IMR-90 (cell line): ENCODE measurements at regions not wholly inside any gene's neighbourhood (a gene's known extent, or its start where the extent isn't known, plus 50 kb on each side); places are given as distances from the start of the nearest gene placed in this dataset.

Experiments
- ATAC-seq: fragments of 200-7000 bp; cut with Tn5 transposase; 2 replicates; pipeline ENCODE4 v1.9.1; 2020; ENCODE audit warnings: low read depth, mild to moderate bottlenecking, moderate library complexity
- BruUV-seq: library from RNA; stranded (reverse); fragments of 400-500 nt; replicated peaks from 2 replicates; lab custom pipeline; 2021; lab: Mats Ljungman, UMichigan
- CTCF ChIA-PET: fragments of 300-600 bp; formaldehyde crosslinking; extraction: SDS; loops from one replicate; lab custom pipeline; 2021; ENCODE audit warnings: antibody characterized with exemption; lab: Yijun Ruan, JAX
- POLR2A ChIA-PET: fragments of 300-600 bp; sonication (Branson Sonifier 250); formaldehyde crosslinking; loops from one replicate; lab custom pipeline; 2022; ENCODE audit warnings: antibody characterized with exemption; ENCODE audit not compliant: unreplicated experiment; lab: Charles Lee
- DNase-seq: peaks from one replicate; pipeline ENCODE4 v3.0.0; 2013
- H2AFZ ChIP-seq: replicated peaks from 2 replicates; pipeline ENCODE3; 2013; ENCODE audit warnings: low read length, mild to moderate bottlenecking; ENCODE audit not compliant: poor library complexity
- H2AK5ac ChIP-seq: 2 replicates; pipeline ENCODE4 v1.6.1; 2013; ENCODE audit warnings: low read depth, low read length, inconsistent platforms
- H2AK9ac ChIP-seq: replicated peaks from 2 replicates; pipeline ENCODE3; 2013; ENCODE audit warnings: mild to moderate bottlenecking, low read depth, low read length, moderate library complexity; ENCODE audit not compliant: poor library complexity
- H2BK120ac ChIP-seq: 2 replicates; pipeline ENCODE4 v1.6.1; 2013; ENCODE audit warnings: low read depth, low read length, inconsistent platforms
- H2BK15ac ChIP-seq: 3 replicates; pipeline ENCODE4 v1.6.1; 2013; ENCODE audit warnings: low read depth, low read length, inconsistent platforms
- H2BK20ac ChIP-seq: 2 replicates; pipeline ENCODE4 v1.6.1; 2013; ENCODE audit warnings: low read depth, mild to moderate bottlenecking, inconsistent platforms, low read length, moderate library complexity
- H2BK5ac ChIP-seq: 2 replicates; pipeline ENCODE4 v1.6.1; 2013; ENCODE audit warnings: mild to moderate bottlenecking, low read depth, low read length, inconsistent platforms; ENCODE audit not compliant: poor library complexity, severe bottlenecking
- H3K14ac ChIP-seq: replicated peaks from 2 replicates; pipeline ENCODE4 v1.6.1; 2013; ENCODE audit warnings: low read depth, low read length, inconsistent platforms
- H3K18ac ChIP-seq: 2 replicates; pipeline ENCODE4 v1.6.1; 2013; ENCODE audit warnings: low read depth, low read length, control low read depth
- H3K23ac ChIP-seq: 2 replicates; pipeline ENCODE4 v1.6.1; 2013; ENCODE audit warnings: low read depth, low read length, inconsistent platforms
- H3K27ac ChIP-seq: 2 replicates; pipeline ENCODE4 v1.5.1; 2013; ENCODE audit warnings: mild to moderate bottlenecking, control low read depth, low read length; ENCODE audit not compliant: insufficient read depth
- H3K27me3 ChIP-seq: 2 replicates; pipeline ENCODE4 v1.6.1; 2013; ENCODE audit warnings: low read length; ENCODE audit not compliant: control insufficient read depth, insufficient read depth
- H3K36me3 ChIP-seq: 2 replicates; pipeline ENCODE4 v1.6.1; 2013; ENCODE audit warnings: low read length, mixed read lengths; ENCODE audit not compliant: control insufficient read depth, insufficient read depth
- H3K4ac ChIP-seq: 2 replicates; pipeline ENCODE4 v1.6.1; 2013; ENCODE audit warnings: low read depth, low read length, inconsistent platforms
- H3K4me1 ChIP-seq: 2 replicates; pipeline ENCODE4 v1.6.1; 2013; ENCODE audit warnings: low read length, mixed read lengths; ENCODE audit not compliant: control insufficient read depth, insufficient read depth
- H3K4me2 ChIP-seq: 2 replicates; pipeline ENCODE4 v1.6.1; 2013; ENCODE audit warnings: low read depth, mild to moderate bottlenecking, control low read depth, low read length, moderate library complexity
- H3K4me3 ChIP-seq: 2 replicates; pipeline ENCODE4 v1.5.1; 2013; ENCODE audit warnings: low read depth, mild to moderate bottlenecking, control low read depth, low read length, moderate library complexity; ENCODE audit not compliant: insufficient read depth
- H3K56ac ChIP-seq: 2 replicates; pipeline ENCODE4 v1.6.1; 2013; ENCODE audit warnings: low read length, inconsistent platforms; ENCODE audit not compliant: insufficient read depth; ENCODE audit errors: extremely low read depth
- H3K79me1 ChIP-seq, 2 experiments: 2 replicates each; pipeline ENCODE4 v1.6.1; 2013; ENCODE audit warnings: low read length in 2 of 2, inconsistent platforms in 1 of 2, low read depth in 1 of 2
- H3K9ac ChIP-seq: 2 replicates; pipeline ENCODE4 v1.6.1; 2013; ENCODE audit warnings: low read depth, low read length, control low read depth
- H3K9me1 ChIP-seq: 2 replicates; pipeline ENCODE4 v1.6.1; 2013; ENCODE audit warnings: low read length, inconsistent platforms; ENCODE audit not compliant: insufficient read depth
- H3K9me3 ChIP-seq: 2 replicates; pipeline ENCODE4 v1.6.1; 2013; ENCODE audit warnings: low read length; ENCODE audit not compliant: control insufficient read depth, insufficient read depth
- H4K20me1 ChIP-seq: 2 replicates; pipeline ENCODE4 v1.6.1; 2013; ENCODE audit warnings: low read length, inconsistent platforms; ENCODE audit not compliant: insufficient read depth
- H4K5ac ChIP-seq: 2 replicates; pipeline ENCODE4 v1.6.1; 2013; ENCODE audit warnings: mild to moderate bottlenecking, low read depth, low read length, control low read depth
- H4K8ac ChIP-seq, 2 experiments: 2 replicates each; pipeline ENCODE4 v1.6.1; 2013; ENCODE audit warnings: low read depth in 2 of 2, low read length in 2 of 2, control low read depth in 1 of 2, inconsistent platforms in 1 of 2
- H4K91ac ChIP-seq: 2 replicates; pipeline ENCODE4 v1.6.1; 2013; ENCODE audit warnings: low read depth, low read length, inconsistent platforms; ENCODE audit not compliant: insufficient read depth
- BHLHE40 ChIP-seq: fragments of 150-350 bp; IDR thresholded peaks from 2 replicates; pipeline ENCODE4 v1.6.1; 2016; ENCODE audit warnings: mild to moderate bottlenecking, low read depth, low read length
- CHD1 ChIP-seq: IDR thresholded peaks from 2 replicates; pipeline ENCODE4 v1.6.1; 2012; ENCODE audit warnings: low read depth, low read length, improper control_type of control experiment
- ELK1 ChIP-seq: fragments of 150-350 bp; IDR thresholded peaks from 2 replicates; pipeline ENCODE4 v1.6.1; 2016; ENCODE audit warnings: low read depth, mild to moderate bottlenecking, low read length, moderate library complexity, borderline replicate concordance
- MAFK ChIP-seq: IDR thresholded peaks from 2 replicates; pipeline ENCODE4 v1.6.1; 2012; ENCODE audit warnings: low read depth, low read length, improper control_type of control experiment
- POLR2A ChIP-seq: IDR thresholded peaks from 2 replicates; pipeline ENCODE4 v1.6.1; 2012; ENCODE audit warnings: mild to moderate bottlenecking, low read depth, low read length
- RAD21 ChIP-seq: IDR thresholded peaks from 2 replicates; pipeline ENCODE4 v1.6.1; 2012; ENCODE audit warnings: low read length, improper control_type of control experiment
- SMC3 ChIP-seq: fragments of 150-350 bp; IDR thresholded peaks from 2 replicates; pipeline ENCODE4 v1.6.1; 2016; ENCODE audit warnings: low read depth, mild to moderate bottlenecking, antibody characterized with exemption, low read length, moderate library complexity
- WGBS, 2 experiments: methylation state at CpG; one replicate each; pipeline versions ENCODE4 v1.1.5 to v1.1.7; 2013; ENCODE audit warnings: missing lambda C conversion rate in 2 of 2; ENCODE audit not compliant: insufficient read length in 1 of 2; ENCODE audit errors: extremely low coverage in 2 of 2; 5-methylcytosine and 5-hydroxymethylcytosine counted together
- dilution Hi-C: fragments of 300-500 bp; cut with HindIII; formaldehyde crosslinking; loops from one replicate; pipeline ENCODE4 v1.14.3; 2018; ENCODE audit warnings: low sequenced_read_pairs; ENCODE audit not compliant: unreplicated experiment
- in situ Hi-C: fragments of 300-500 bp; cut with MboI; formaldehyde crosslinking; loops from 3 replicates; pipeline ENCODE4 v1.14.3; 2019; ENCODE audit warnings: low sequenced_read_pairs, inconsistent platforms, mixed read lengths
- intact Hi-C: fragments of 100-400 bp; cut with micrococcal nuclease; formaldehyde crosslinking; loops from 2 replicates; pipeline ENCODE4 v1.10.0; 2022
- TF ChIP-seq, protein P1 (sequence below): conservative IDR thresholded peaks from 2 replicates; pipeline ENCODE4 v1.5.1; 2012; ENCODE audit warnings: mild to moderate bottlenecking, low read depth, low read length, improper control_type of control experiment

- H2AK9ac ChIP-seq, result no peak overlapping the region
- H4K91ac ChIP-seq, result no peak overlapping the region
- DNase-seq (no peak), ATAC-seq (no peak)
- no peaks in the 10 kb centered on the region for H3K9me1 ChIP-seq
- H3K14ac ChIP-seq, result no peak overlapping the region
- dilution Hi-C loops (no loop called here), in situ Hi-C loops (no loop called here), intact Hi-C loops (no loop called here)
- H2AK5ac ChIP-seq, result no peak overlapping the region
- H2BK15ac ChIP-seq, result no peak overlapping the region
- H2AFZ ChIP-seq, result no peak overlapping the region
- no peak overlapping the region for H4K5ac ChIP-seq
- H3K36me3 ChIP-seq, result no peaks in the 10 kb centered on the region
- H3K56ac ChIP-seq, result no peak overlapping the region
- POLR2A ChIA-PET, result no interaction called here
- peaks cover 16% of the 10 kb centered on the region for H3K9me3 ChIP-seq
- no peak overlapping the region for H3K4ac ChIP-seq
- no peak overlapping the region for H3K4me3 ChIP-seq
- no peak overlapping the region for H3K27ac ChIP-seq
- no peak for TF ChIP-seq SMC3
- TF ChIP-seq POLR2A, result no peak
- no peak for TF ChIP-seq RAD21
- no peak for TF ChIP-seq BHLHE40
- no peak for TF ChIP-seq ELK1
- no peak for TF ChIP-seq CHD1
- TF ChIP-seq, protein P1, sequence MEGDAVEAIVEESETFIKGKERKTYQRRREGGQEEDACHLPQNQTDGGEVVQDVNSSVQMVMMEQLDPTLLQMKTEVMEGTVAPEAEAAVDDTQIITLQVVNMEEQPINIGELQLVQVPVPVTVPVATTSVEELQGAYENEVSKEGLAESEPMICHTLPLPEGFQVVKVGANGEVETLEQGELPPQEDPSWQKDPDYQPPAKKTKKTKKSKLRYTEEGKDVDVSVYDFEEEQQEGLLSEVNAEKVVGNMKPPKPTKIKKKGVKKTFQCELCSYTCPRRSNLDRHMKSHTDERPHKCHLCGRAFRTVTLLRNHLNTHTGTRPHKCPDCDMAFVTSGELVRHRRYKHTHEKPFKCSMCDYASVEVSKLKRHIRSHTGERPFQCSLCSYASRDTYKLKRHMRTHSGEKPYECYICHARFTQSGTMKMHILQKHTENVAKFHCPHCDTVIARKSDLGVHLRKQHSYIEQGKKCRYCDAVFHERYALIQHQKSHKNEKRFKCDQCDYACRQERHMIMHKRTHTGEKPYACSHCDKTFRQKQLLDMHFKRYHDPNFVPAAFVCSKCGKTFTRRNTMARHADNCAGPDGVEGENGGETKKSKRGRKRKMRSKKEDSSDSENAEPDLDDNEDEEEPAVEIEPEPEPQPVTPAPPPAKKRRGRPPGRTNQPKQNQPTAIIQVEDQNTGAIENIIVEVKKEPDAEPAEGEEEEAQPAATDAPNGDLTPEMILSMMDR, result no peak
- TF ChIP-seq MAFK, result no peak
- no peaks in the 10 kb centered on the region for H3K4me1 ChIP-seq
- no peaks in the 10 kb centered on the region for H3K79me1 ChIP-seq
- H4K20me1 ChIP-seq, result no peaks in the 10 kb centered on the region
- no peak overlapping the region for H3K9ac ChIP-seq
- no peak overlapping the region for H2BK120ac ChIP-seq
- H3K27me3 ChIP-seq, result no peaks in the 10 kb centered on the region
- no peak overlapping the region for H3K4me2 ChIP-seq
- CTCF ChIA-PET, result interaction anchor here (0.6 kb wide), 1 partner anchor 17 kb away, joined by 3 read pairs; no protein-coding TSS in a partner anchor
- BruUV-seq, result no TSS peak
- no peak overlapping the region for H2BK20ac ChIP-seq
- 79% methylated on average over 3 of the region's 20 CpGs; no CpG with 5 or more reads in 1 of the 2 experiments for WGBS, 2 experiments
- no peak overlapping the region for H3K23ac ChIP-seq
- H2BK5ac ChIP-seq, result no peak overlapping the region
- H3K18ac ChIP-seq, result no peak overlapping the region
- H4K8ac ChIP-seq, result no peak overlapping the region
These were observed 510.4 kb downstream of the KCNJ18 start for GRCh38 chr17:22202702-22203101.
